NB4 (cell line): ENCODE measurements at regions not wholly inside any gene's neighbourhood (a gene's known extent, or its start where the extent isn't known, plus 50 kb on each side); places are given as distances from the start of the nearest gene placed in this dataset.

Experiments used
- DNase-seq: peaks from one replicate; pipeline ENCODE4 v3.0.0; 2010; ENCODE audit warnings: low read depth
- H3K4me3 ChIP-seq: one replicate; pipeline ENCODE4 v1.5.1; 2011; ENCODE audit warnings: mild to moderate bottlenecking, low read depth, low read length, moderate library complexity
- CTCF ChIP-seq: IDR thresholded peaks from one replicate; pipeline ENCODE4 v1.5.1; 2012; ENCODE audit warnings: low read depth, low read length
- MYC ChIP-seq: IDR thresholded peaks from 2 replicates; pipeline ENCODE4 v1.6.1; 2011; ENCODE audit warnings: low read depth, low read length
- POLR2A ChIP-seq: IDR thresholded peaks from 2 replicates; pipeline ENCODE4 v1.6.1; 2011; ENCODE audit warnings: mild to moderate bottlenecking; ENCODE audit not compliant: insufficient read length; ENCODE audit errors: extremely low read depth
- TF ChIP-seq, protein P1 (sequence below): IDR thresholded peaks from 2 replicates; pipeline ENCODE4 v1.6.1; 2011; ENCODE audit warnings: low read depth, low read length

DNA sequence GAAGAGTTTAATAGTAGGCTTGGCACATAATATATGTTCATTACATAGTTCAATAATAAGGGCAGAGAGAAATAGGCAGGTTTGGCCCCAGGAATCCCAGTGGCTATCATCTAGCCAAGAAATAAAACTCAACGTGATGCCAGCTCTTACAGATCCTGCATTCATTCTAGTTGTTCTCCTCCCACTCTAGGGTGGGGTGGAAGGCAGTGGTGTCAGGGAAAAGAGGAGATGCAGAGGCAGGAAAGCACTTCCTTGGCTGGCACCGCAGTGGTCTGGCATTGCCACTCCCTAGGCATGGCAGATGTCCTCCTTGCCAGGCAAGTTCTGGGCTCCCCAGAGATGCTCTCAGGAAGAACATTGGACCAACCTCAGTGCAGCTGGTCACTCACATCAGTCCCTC is 383.6 kb downstream of the GRIN2B start:
- H3K4me3 ChIP-seq: no peak overlapping the region
- no peak for TF ChIP-seq CTCF
- TF ChIP-seq, protein P1, sequence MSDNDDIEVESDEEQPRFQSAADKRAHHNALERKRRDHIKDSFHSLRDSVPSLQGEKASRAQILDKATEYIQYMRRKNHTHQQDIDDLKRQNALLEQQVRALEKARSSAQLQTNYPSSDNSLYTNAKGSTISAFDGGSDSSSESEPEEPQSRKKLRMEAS: no peak
- no peak for TF ChIP-seq MYC
- TF ChIP-seq POLR2A: no peak
- DNase-seq: no peak

DNA sequence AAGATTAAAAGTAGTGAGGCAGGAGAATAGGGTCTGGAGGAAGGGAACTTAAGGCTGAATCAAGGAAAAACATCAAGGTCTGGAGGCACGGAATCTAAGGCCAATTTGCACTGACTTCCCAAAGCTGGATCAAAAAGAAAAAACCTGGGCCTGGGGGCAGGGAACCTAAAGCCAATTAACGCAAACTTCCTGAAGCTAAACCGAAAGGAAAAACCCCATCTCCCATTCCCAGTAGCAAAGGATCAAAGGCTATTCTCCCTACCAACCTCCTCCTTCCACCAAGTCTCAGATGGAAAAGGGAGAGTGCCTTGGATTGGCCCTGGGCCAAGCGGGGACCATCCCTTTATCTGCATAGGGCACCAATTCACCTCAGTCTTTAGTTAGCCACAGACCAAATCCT is 384.2 kb downstream of the GRIN2B start:
- no peak overlapping the region for H3K4me3 ChIP-seq
- TF ChIP-seq MYC: no peak
- TF ChIP-seq CTCF: no peak
- TF ChIP-seq, protein P1: no peak
- TF ChIP-seq POLR2A: no peak
- no peak for DNase-seq

GRCh38 chr12:13596714-13597113 is 384.7 kb downstream of the GRIN2B start:
- DNase-seq: no peak
- TF ChIP-seq, protein P1: no peak
- no peak overlapping the region for H3K4me3 ChIP-seq

GRCh38 chr12:13595536-13596443 is 385.6 kb downstream of the GRIN2B start:
- no peak for DNase-seq

GRCh38 chr12:13594731-13595514 is 386.5 kb downstream of the GRIN2B start:
- H3K4me3 ChIP-seq: no peak overlapping the region
- TF ChIP-seq POLR2A (no peak), CTCF (no peak), MYC (no peak)
- TF ChIP-seq, protein P1: no peak
- DNase-seq: no peak

More at GRCh38 chr12:13595536-13596443, 385.6 kb downstream of the GRIN2B start:
- no peak for TF ChIP-seq CTCF
- TF ChIP-seq MYC: no peak
- TF ChIP-seq, protein P1: no peak
- no peak for TF ChIP-seq POLR2A
- no peak overlapping the region for H3K4me3 ChIP-seq
